IMR-90 (cell line): ENCODE measurements at regions not wholly inside any gene's neighbourhood (a gene's known extent, or its start where the extent isn't known, plus 50 kb on each side); places are given as distances from the start of the nearest gene placed in this dataset.

Experiments used
- ATAC-seq: fragments of 200-7000 bp; cut with Tn5 transposase; 2 replicates; pipeline ENCODE4 v1.9.1; 2020; ENCODE audit warnings: low read depth, mild to moderate bottlenecking, moderate library complexity
- BruUV-seq: library from RNA; stranded (reverse); fragments of 400-500 nt; replicated peaks from 2 replicates; lab custom pipeline; 2021; lab: Mats Ljungman, UMichigan
- CTCF ChIA-PET: fragments of 300-600 bp; formaldehyde crosslinking; extraction: SDS; loops from one replicate; lab custom pipeline; 2021; ENCODE audit warnings: antibody characterized with exemption; lab: Yijun Ruan, JAX
- POLR2A ChIA-PET: fragments of 300-600 bp; sonication (Branson Sonifier 250); formaldehyde crosslinking; loops from one replicate; lab custom pipeline; 2022; ENCODE audit warnings: antibody characterized with exemption; ENCODE audit not compliant: unreplicated experiment; lab: Charles Lee
- DNase-seq: peaks from one replicate; pipeline ENCODE4 v3.0.0; 2013
- H2AFZ ChIP-seq: replicated peaks from 2 replicates; pipeline ENCODE3; 2013; ENCODE audit warnings: low read length, mild to moderate bottlenecking; ENCODE audit not compliant: poor library complexity
- H2AK5ac ChIP-seq: 2 replicates; pipeline ENCODE4 v1.6.1; 2013; ENCODE audit warnings: low read depth, low read length, inconsistent platforms
- H2AK9ac ChIP-seq: replicated peaks from 2 replicates; pipeline ENCODE3; 2013; ENCODE audit warnings: mild to moderate bottlenecking, low read depth, low read length, moderate library complexity; ENCODE audit not compliant: poor library complexity
- H2BK120ac ChIP-seq: 2 replicates; pipeline ENCODE4 v1.6.1; 2013; ENCODE audit warnings: low read depth, low read length, inconsistent platforms
- H2BK15ac ChIP-seq: 3 replicates; pipeline ENCODE4 v1.6.1; 2013; ENCODE audit warnings: low read depth, low read length, inconsistent platforms
- H2BK20ac ChIP-seq: 2 replicates; pipeline ENCODE4 v1.6.1; 2013; ENCODE audit warnings: low read depth, mild to moderate bottlenecking, inconsistent platforms, low read length, moderate library complexity
- H2BK5ac ChIP-seq: 2 replicates; pipeline ENCODE4 v1.6.1; 2013; ENCODE audit warnings: mild to moderate bottlenecking, low read depth, low read length, inconsistent platforms; ENCODE audit not compliant: poor library complexity, severe bottlenecking
- H3K14ac ChIP-seq: replicated peaks from 2 replicates; pipeline ENCODE4 v1.6.1; 2013; ENCODE audit warnings: low read depth, low read length, inconsistent platforms
- H3K18ac ChIP-seq: 2 replicates; pipeline ENCODE4 v1.6.1; 2013; ENCODE audit warnings: low read depth, low read length, control low read depth
- H3K23ac ChIP-seq: 2 replicates; pipeline ENCODE4 v1.6.1; 2013; ENCODE audit warnings: low read depth, low read length, inconsistent platforms
- H3K27ac ChIP-seq: 2 replicates; pipeline ENCODE4 v1.5.1; 2013; ENCODE audit warnings: mild to moderate bottlenecking, control low read depth, low read length; ENCODE audit not compliant: insufficient read depth
- H3K27me3 ChIP-seq: 2 replicates; pipeline ENCODE4 v1.6.1; 2013; ENCODE audit warnings: low read length; ENCODE audit not compliant: control insufficient read depth, insufficient read depth
- H3K36me3 ChIP-seq: 2 replicates; pipeline ENCODE4 v1.6.1; 2013; ENCODE audit warnings: low read length, mixed read lengths; ENCODE audit not compliant: control insufficient read depth, insufficient read depth
- H3K4ac ChIP-seq: 2 replicates; pipeline ENCODE4 v1.6.1; 2013; ENCODE audit warnings: low read depth, low read length, inconsistent platforms
- H3K4me1 ChIP-seq: 2 replicates; pipeline ENCODE4 v1.6.1; 2013; ENCODE audit warnings: low read length, mixed read lengths; ENCODE audit not compliant: control insufficient read depth, insufficient read depth
- H3K4me2 ChIP-seq: 2 replicates; pipeline ENCODE4 v1.6.1; 2013; ENCODE audit warnings: low read depth, mild to moderate bottlenecking, control low read depth, low read length, moderate library complexity
- H3K4me3 ChIP-seq: 2 replicates; pipeline ENCODE4 v1.5.1; 2013; ENCODE audit warnings: low read depth, mild to moderate bottlenecking, control low read depth, low read length, moderate library complexity; ENCODE audit not compliant: insufficient read depth
- H3K56ac ChIP-seq: 2 replicates; pipeline ENCODE4 v1.6.1; 2013; ENCODE audit warnings: low read length, inconsistent platforms; ENCODE audit not compliant: insufficient read depth; ENCODE audit errors: extremely low read depth
- H3K79me1 ChIP-seq, 2 experiments: 2 replicates each; pipeline ENCODE4 v1.6.1; 2013; ENCODE audit warnings: low read length in 2 of 2, inconsistent platforms in 1 of 2, low read depth in 1 of 2
- H3K9ac ChIP-seq: 2 replicates; pipeline ENCODE4 v1.6.1; 2013; ENCODE audit warnings: low read depth, low read length, control low read depth
- H3K9me1 ChIP-seq: 2 replicates; pipeline ENCODE4 v1.6.1; 2013; ENCODE audit warnings: low read length, inconsistent platforms; ENCODE audit not compliant: insufficient read depth
- H3K9me3 ChIP-seq: 2 replicates; pipeline ENCODE4 v1.6.1; 2013; ENCODE audit warnings: low read length; ENCODE audit not compliant: control insufficient read depth, insufficient read depth
- H4K20me1 ChIP-seq: 2 replicates; pipeline ENCODE4 v1.6.1; 2013; ENCODE audit warnings: low read length, inconsistent platforms; ENCODE audit not compliant: insufficient read depth
- H4K5ac ChIP-seq: 2 replicates; pipeline ENCODE4 v1.6.1; 2013; ENCODE audit warnings: mild to moderate bottlenecking, low read depth, low read length, control low read depth
- H4K8ac ChIP-seq, 2 experiments: 2 replicates each; pipeline ENCODE4 v1.6.1; 2013; ENCODE audit warnings: low read depth in 2 of 2, low read length in 2 of 2, control low read depth in 1 of 2, inconsistent platforms in 1 of 2
- H4K91ac ChIP-seq: 2 replicates; pipeline ENCODE4 v1.6.1; 2013; ENCODE audit warnings: low read depth, low read length, inconsistent platforms; ENCODE audit not compliant: insufficient read depth
- CHD1 ChIP-seq: IDR thresholded peaks from 2 replicates; pipeline ENCODE4 v1.6.1; 2012; ENCODE audit warnings: low read depth, low read length, improper control_type of control experiment
- ELK1 ChIP-seq: fragments of 150-350 bp; IDR thresholded peaks from 2 replicates; pipeline ENCODE4 v1.6.1; 2016; ENCODE audit warnings: low read depth, mild to moderate bottlenecking, low read length, moderate library complexity, borderline replicate concordance
- MXI1 ChIP-seq: IDR thresholded peaks from 2 replicates; pipeline ENCODE4 v1.6.1; 2012; ENCODE audit warnings: low read depth, mild to moderate bottlenecking, low read length, moderate library complexity, borderline replicate concordance
- SMC3 ChIP-seq: fragments of 150-350 bp; IDR thresholded peaks from 2 replicates; pipeline ENCODE4 v1.6.1; 2016; ENCODE audit warnings: low read depth, mild to moderate bottlenecking, antibody characterized with exemption, low read length, moderate library complexity
- whole genome bisulfite sequencing, 2 experiments: methylation state at CpG; one replicate each; pipeline versions ENCODE4 v1.1.5 to v1.1.7; 2013; ENCODE audit warnings: missing lambda C conversion rate in 2 of 2; ENCODE audit not compliant: insufficient read length in 1 of 2; ENCODE audit errors: extremely low coverage in 2 of 2; 5-methylcytosine and 5-hydroxymethylcytosine counted together
- dilution Hi-C: fragments of 300-500 bp; cut with HindIII; formaldehyde crosslinking; loops from one replicate; pipeline ENCODE4 v1.14.3; 2018; ENCODE audit warnings: low sequenced_read_pairs; ENCODE audit not compliant: unreplicated experiment
- in situ Hi-C: fragments of 300-500 bp; cut with MboI; formaldehyde crosslinking; loops from 3 replicates; pipeline ENCODE4 v1.14.3; 2019; ENCODE audit warnings: low sequenced_read_pairs, inconsistent platforms, mixed read lengths
- intact Hi-C: fragments of 100-400 bp; cut with micrococcal nuclease; formaldehyde crosslinking; loops from 2 replicates; pipeline ENCODE4 v1.10.0; 2022

- in situ Hi-C loops (no loop called here), intact Hi-C loops (loop anchor here (5.0 kb wide), 1 partner anchor 36 kb away; no protein-coding TSS in a partner anchor), dilution Hi-C loops (no loop called here)
- H3K4me2 ChIP-seq = no peak overlapping the region
- no CpG with 5 or more reads among the region's 3 CpGs for WGBS, 2 experiments
- BruUV-seq = no TSS peak
- DNase-seq (no peak), ATAC-seq (no peak)
- POLR2A ChIA-PET = no interaction called here
- H3K9ac ChIP-seq = no peak overlapping the region
- H2AFZ ChIP-seq = no peak overlapping the region
- H3K36me3 ChIP-seq = no peaks in the 10 kb centered on the region
- H2AK9ac ChIP-seq = no peak overlapping the region
- no peak overlapping the region for H3K27ac ChIP-seq
- no peak overlapping the region for H2AK5ac ChIP-seq
- H2BK20ac ChIP-seq = no peak overlapping the region
- H4K8ac ChIP-seq = no peak overlapping the region
- H4K91ac ChIP-seq = no peak overlapping the region
- TF ChIP-seq SMC3 = no peak
- no peak for TF ChIP-seq MXI1
- no peak for TF ChIP-seq CHD1
- TF ChIP-seq ELK1 = no peak
- H3K4me1 ChIP-seq = peaks cover 1% of the 10 kb centered on the region; the same call in 1 of the 2 replicates
- no peaks in the 10 kb centered on the region for H4K20me1 ChIP-seq
- H3K9me1 ChIP-seq = 0 out of 2 replicates have a peak, but pooled peaks cover 13% of the 10 kb centered on the region
- H3K14ac ChIP-seq = no peak overlapping the region
- H2BK5ac ChIP-seq = no peak overlapping the region
- CTCF ChIA-PET = no interaction called here
- H2BK15ac ChIP-seq = no peak overlapping the region
- peaks cover 3 to 4% of the 10 kb centered on the region in 2 experiments; a peak in 1 of 4 replicates for H3K79me1 ChIP-seq
- no peak overlapping the region for H4K5ac ChIP-seq
- no peak overlapping the region for H3K23ac ChIP-seq
- H3K9me3 ChIP-seq = no peaks in the 10 kb centered on the region
- no peak overlapping the region for H3K18ac ChIP-seq
- H3K4me3 ChIP-seq = no peak overlapping the region
- no peak overlapping the region for H2BK120ac ChIP-seq
- no peaks in the 10 kb centered on the region for H3K27me3 ChIP-seq
- H3K56ac ChIP-seq = no peak overlapping the region
- no peak overlapping the region for H3K4ac ChIP-seq
Measured at GRCh38 chr1:184858288-184858687, 103.6 kb upstream of the EDEM3 start.
